GM23338 (cell line): ENCODE measurements at regions not wholly inside any gene's neighbourhood (a gene's known extent, or its start where the extent isn't known, plus 50 kb on each side); places are given as distances from the start of the nearest gene placed in this dataset.

ENCODE experiments used
- ATAC-seq: fragments of 200-7000 bp; cut with Tn5 transposase; 3 replicates; pipeline ENCODE4 v1.9.1; 2020
- DNase-seq: peaks from one replicate; pipeline ENCODE4 v3.0.0-alpha.2; 2015; ENCODE audit warnings: low spot score
- H2AFZ ChIP-seq: fragments of 200-600 bp; sonication (generic); 2 replicates; pipeline ENCODE4 v1.8.0; 2016; ENCODE audit warnings: antibody characterized with exemption, mild to moderate bottlenecking, moderate library complexity
- H3F3A ChIP-seq: fragments of 200-600 bp; sonication (generic); replicated peaks from 2 replicates; pipeline ENCODE4 v1.8.0; 2017; ENCODE audit warnings: antibody characterized with exemption, mixed run types, low read depth
- H3K27ac ChIP-seq: fragments of 200-600 bp; sonication (generic); 2 replicates; pipeline ENCODE4 v1.6.1; 2016; ENCODE audit warnings: low read depth
- H3K27me3 ChIP-seq: fragments of 200-600 bp; sonication (generic); 2 replicates; pipeline ENCODE4 v1.8.0; 2016; ENCODE audit warnings: mild to moderate bottlenecking, mixed run types, moderate library complexity; ENCODE audit not compliant: insufficient read depth
- H3K36me3 ChIP-seq: fragments of 200-600 bp; sonication (generic); 2 replicates; pipeline ENCODE4 v1.8.0; 2016; ENCODE audit warnings: mild to moderate bottlenecking; ENCODE audit not compliant: insufficient read depth
- H3K4me1 ChIP-seq: fragments of 200-600 bp; sonication (generic); 2 replicates; pipeline ENCODE4 v1.8.0; 2016; ENCODE audit warnings: mild to moderate bottlenecking, moderate library complexity; ENCODE audit not compliant: insufficient read depth
- H3K4me2 ChIP-seq: fragments of 200-600 bp; sonication (generic); 2 replicates; pipeline ENCODE4 v1.7.1; 2017; ENCODE audit warnings: mixed run types
- H3K4me3 ChIP-seq: fragments of 200-600 bp; sonication (generic); 2 replicates; pipeline ENCODE4 v1.6.1; 2016; ENCODE audit warnings: mixed run types
- H3K79me2 ChIP-seq: fragments of 200-600 bp; sonication (generic); replicated peaks from 2 replicates; pipeline ENCODE4 v1.8.0; 2017; ENCODE audit warnings: mild to moderate bottlenecking; ENCODE audit not compliant: insufficient read depth
- H3K9me2 ChIP-seq: fragments of 200-600 bp; sonication (generic); 2 replicates; pipeline ENCODE4 v1.8.0; 2017; ENCODE audit not compliant: insufficient read depth
- H4K20me1 ChIP-seq: fragments of 200-600 bp; sonication (generic); replicated peaks from 2 replicates; pipeline ENCODE4 v1.8.0; 2017; ENCODE audit warnings: mild to moderate bottlenecking; ENCODE audit not compliant: insufficient read depth
- H3K27ac Mint-ChIP-seq: 2 replicates; pipeline ENCODE4 v1.8.0; 2020; ENCODE audit warnings: inconsistent platforms, mild to moderate bottlenecking, moderate library complexity, mixed read lengths
- H3K27me3 Mint-ChIP-seq: 3 replicates; pipeline ENCODE4 v1.8.0; 2022; ENCODE audit warnings: low read depth, mild to moderate bottlenecking, moderate library complexity, mixed read lengths, inconsistent platforms; ENCODE audit not compliant: insufficient read depth, poor library complexity
- H3K36me3 Mint-ChIP-seq: 3 replicates; pipeline ENCODE4 v1.8.0; 2021; ENCODE audit warnings: low read depth, mild to moderate bottlenecking, inconsistent platforms, moderate library complexity, mixed read lengths
- H3K4me1 Mint-ChIP-seq: 3 replicates; pipeline ENCODE4 v1.8.0; 2020; ENCODE audit warnings: mild to moderate bottlenecking, inconsistent platforms, mixed read lengths
- H3K4me3 Mint-ChIP-seq: 3 replicates; pipeline ENCODE4 v1.8.0; 2021; ENCODE audit warnings: moderate library complexity, mild to moderate bottlenecking, inconsistent platforms, mixed read lengths
- H3K9me3 Mint-ChIP-seq: 3 replicates; pipeline ENCODE4 v1.8.0; 2020; ENCODE audit warnings: moderate library complexity, mild to moderate bottlenecking, inconsistent platforms, mixed read lengths
- EZH2 ChIP-seq: fragments of 200-600 bp; sonication (generic); IDR thresholded peaks from one replicate; pipeline ENCODE4 v1.8.0; 2017; ENCODE audit warnings: antibody characterized with exemption, mild to moderate bottlenecking, low read depth; ENCODE audit not compliant: unreplicated experiment
- TF ChIP-seq, protein P1 (sequence below): fragments of 250-450 bp; sonication (Bioruptor Pico); IDR thresholded peaks from 2 replicates; pipeline ENCODE4 v1.5.0; 2020; ENCODE audit warnings: mild to moderate bottlenecking, moderate library complexity
- TF ChIP-seq, protein P2 (sequence below), 2 experiments: fragments of 200-600 bp in 1 of 2; sonication (generic) in 1 of 2; conservative IDR thresholded peaks; 2 replicates each; pipeline versions ENCODE4 v1.5.1 to v1.6.1; 2016 to 2017; ENCODE audit warnings: antibody characterized with exemption in 2 of 2, low read depth in 2 of 2, mild to moderate bottlenecking in 2 of 2, moderate library complexity in 1 of 2

DNA sequence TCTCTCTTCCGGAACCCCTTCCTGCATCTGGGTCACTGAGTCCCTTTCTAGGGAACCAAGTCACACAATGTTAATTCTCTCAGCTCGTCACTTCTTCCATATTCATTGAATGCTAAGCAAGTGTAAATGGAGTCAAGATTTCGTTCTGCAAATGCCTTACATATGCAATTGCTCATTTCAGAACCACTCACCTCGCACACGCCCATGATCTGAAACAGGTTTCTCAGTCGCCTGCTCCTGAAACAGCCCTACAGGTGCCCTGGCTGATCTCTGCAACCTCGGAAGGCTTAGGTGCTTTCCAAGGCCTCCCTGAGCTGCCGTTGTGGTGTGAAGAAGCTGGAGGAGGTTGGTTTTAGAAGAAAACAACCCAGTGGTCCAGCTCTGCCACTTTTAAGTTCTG lies 100.8 kb upstream of the MSX1 start (continued):
- TF ChIP-seq, protein P1, sequence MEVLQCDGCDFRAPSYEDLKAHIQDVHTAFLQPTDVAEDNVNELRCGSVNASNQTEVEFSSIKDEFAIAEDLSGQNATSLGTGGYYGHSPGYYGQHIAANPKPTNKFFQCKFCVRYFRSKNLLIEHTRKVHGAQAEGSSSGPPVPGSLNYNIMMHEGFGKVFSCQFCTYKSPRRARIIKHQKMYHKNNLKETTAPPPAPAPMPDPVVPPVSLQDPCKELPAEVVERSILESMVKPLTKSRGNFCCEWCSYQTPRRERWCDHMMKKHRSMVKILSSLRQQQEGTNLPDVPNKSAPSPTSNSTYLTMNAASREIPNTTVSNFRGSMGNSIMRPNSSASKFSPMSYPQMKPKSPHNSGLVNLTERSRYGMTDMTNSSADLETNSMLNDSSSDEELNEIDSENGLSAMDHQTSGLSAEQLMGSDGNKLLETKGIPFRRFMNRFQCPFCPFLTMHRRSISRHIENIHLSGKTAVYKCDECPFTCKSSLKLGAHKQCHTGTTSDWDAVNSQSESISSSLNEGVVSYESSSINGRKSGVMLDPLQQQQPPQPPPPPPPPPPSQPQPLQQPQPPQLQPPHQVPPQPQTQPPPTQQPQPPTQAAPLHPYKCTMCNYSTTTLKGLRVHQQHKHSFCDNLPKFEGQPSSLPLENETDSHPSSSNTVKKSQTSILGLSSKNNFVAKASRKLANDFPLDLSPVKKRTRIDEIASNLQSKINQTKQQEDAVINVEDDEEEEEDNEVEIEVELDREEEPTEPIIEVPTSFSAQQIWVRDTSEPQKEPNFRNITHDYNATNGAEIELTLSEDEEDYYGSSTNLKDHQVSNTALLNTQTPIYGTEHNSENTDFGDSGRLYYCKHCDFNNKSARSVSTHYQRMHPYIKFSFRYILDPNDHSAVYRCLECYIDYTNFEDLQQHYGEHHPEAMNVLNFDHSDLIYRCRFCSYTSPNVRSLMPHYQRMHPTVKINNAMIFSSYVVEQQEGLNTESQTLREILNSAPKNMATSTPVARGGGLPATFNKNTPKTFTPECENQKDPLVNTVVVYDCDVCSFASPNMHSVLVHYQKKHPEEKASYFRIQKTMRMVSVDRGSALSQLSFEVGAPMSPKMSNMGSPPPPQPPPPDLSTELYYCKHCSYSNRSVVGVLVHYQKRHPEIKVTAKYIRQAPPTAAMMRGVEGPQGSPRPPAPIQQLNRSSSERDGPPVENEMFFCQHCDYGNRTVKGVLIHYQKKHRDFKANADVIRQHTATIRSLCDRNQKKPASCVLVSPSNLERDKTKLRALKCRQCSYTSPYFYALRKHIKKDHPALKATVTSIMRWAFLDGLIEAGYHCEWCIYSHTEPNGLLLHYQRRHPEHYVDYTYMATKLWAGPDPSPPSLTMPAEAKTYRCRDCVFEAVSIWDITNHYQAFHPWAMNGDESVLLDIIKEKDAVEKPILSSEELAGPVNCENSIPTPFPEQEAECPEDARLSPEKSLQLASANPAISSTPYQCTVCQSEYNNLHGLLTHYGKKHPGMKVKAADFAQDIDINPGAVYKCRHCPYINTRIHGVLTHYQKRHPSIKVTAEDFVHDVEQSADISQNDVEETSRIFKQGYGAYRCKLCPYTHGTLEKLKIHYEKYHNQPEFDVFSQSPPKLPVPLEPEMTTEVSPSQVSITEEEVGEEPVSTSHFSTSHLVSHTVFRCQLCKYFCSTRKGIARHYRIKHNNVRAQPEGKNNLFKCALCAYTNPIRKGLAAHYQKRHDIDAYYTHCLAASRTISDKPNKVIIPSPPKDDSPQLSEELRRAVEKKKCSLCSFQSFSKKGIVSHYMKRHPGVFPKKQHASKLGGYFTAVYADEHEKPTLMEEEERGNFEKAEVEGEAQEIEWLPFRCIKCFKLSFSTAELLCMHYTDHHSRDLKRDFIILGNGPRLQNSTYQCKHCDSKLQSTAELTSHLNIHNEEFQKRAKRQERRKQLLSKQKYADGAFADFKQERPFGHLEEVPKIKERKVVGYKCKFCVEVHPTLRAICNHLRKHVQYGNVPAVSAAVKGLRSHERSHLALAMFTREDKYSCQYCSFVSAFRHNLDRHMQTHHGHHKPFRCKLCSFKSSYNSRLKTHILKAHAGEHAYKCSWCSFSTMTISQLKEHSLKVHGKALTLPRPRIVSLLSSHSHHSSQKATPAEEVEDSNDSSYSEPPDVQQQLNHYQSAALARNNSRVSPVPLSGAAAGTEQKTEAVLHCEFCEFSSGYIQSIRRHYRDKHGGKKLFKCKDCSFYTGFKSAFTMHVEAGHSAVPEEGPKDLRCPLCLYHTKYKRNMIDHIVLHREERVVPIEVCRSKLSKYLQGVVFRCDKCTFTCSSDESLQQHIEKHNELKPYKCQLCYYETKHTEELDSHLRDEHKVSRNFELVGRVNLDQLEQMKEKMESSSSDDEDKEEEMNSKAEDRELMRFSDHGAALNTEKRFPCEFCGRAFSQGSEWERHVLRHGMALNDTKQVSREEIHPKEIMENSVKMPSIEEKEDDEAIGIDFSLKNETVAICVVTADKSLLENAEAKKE: no peak

DNA sequence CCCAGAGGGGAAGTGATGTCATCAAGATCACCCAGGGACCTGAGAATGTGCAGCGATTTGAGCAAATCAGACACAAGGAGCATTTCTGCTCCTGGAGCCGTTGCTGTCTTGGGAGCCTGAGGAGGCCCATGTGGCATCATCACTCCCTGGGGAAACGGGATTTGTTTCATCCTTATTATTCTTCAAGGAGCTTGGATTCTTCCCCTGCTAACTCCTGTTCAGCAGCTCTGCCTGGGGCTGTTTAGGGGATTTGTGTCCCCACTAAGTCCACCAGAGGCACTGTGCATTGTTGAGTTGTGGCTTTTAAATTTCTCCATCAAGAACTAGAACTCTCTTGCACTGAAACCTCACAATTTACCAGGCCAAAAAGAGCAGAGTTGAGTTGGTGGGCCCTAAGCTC lies 104.2 kb upstream of the MSX1 start:
- no peak overlapping the region for H3K4me3 ChIP-seq
- peaks cover 3% of the 10 kb centered on the region for H3K27me3 Mint-ChIP-seq
- H3K36me3 ChIP-seq: no peaks in the 10 kb centered on the region
- no peak overlapping the region for H2AFZ ChIP-seq
- no peaks in the 10 kb centered on the region for H3K9me2 ChIP-seq
- no peak overlapping the region for H3K4me3 Mint-ChIP-seq
- no peak overlapping the region for H3K4me2 ChIP-seq
- H3K27ac Mint-ChIP-seq: no peak overlapping the region
- no peaks in the 10 kb centered on the region for H3F3A ChIP-seq
- H3K79me2 ChIP-seq: no peaks in the 10 kb centered on the region
- no peaks in the 10 kb centered on the region for H3K9me3 Mint-ChIP-seq
- no peaks in the 10 kb centered on the region for H4K20me1 ChIP-seq
- H3K4me1 Mint-ChIP-seq: peaks cover 30% of the 10 kb centered on the region
- no peak for TF ChIP-seq EZH2
- TF ChIP-seq, protein P2, sequence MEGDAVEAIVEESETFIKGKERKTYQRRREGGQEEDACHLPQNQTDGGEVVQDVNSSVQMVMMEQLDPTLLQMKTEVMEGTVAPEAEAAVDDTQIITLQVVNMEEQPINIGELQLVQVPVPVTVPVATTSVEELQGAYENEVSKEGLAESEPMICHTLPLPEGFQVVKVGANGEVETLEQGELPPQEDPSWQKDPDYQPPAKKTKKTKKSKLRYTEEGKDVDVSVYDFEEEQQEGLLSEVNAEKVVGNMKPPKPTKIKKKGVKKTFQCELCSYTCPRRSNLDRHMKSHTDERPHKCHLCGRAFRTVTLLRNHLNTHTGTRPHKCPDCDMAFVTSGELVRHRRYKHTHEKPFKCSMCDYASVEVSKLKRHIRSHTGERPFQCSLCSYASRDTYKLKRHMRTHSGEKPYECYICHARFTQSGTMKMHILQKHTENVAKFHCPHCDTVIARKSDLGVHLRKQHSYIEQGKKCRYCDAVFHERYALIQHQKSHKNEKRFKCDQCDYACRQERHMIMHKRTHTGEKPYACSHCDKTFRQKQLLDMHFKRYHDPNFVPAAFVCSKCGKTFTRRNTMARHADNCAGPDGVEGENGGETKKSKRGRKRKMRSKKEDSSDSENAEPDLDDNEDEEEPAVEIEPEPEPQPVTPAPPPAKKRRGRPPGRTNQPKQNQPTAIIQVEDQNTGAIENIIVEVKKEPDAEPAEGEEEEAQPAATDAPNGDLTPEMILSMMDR (conservative IDR thresholded peaks at IDR 0.05; ENCODE audit: low read depth in 2 of 2): 0 out of 4 replicates have a peak, but pooled peaks of 1 of the 2 experiments have one; percentile 8
- H3K27me3 ChIP-seq: no peaks in the 10 kb centered on the region
- H3K27ac ChIP-seq: no peak overlapping the region
- DNase-seq: no peak
- no peaks in the 10 kb centered on the region for H3K36me3 Mint-ChIP-seq
- no peak for ATAC-seq
- H3K4me1 ChIP-seq: peaks cover 16% of the 10 kb centered on the region; the same call in 1 of the 2 replicates
